IPS-18a (cell line): ENCODE measurements at regions not wholly inside any gene's neighbourhood (a gene's known extent, or its start where the extent isn't known, plus 50 kb on each side); places are given as distances from the start of the nearest gene placed in this dataset.

Experiments used
- H3K27ac ChIP-seq: one replicate; pipeline ENCODE4 v1.5.1; 2013; ENCODE audit warnings: low read length
- H3K27me3 ChIP-seq: one replicate; pipeline ENCODE4 v1.6.1; 2013; ENCODE audit warnings: mild to moderate bottlenecking, low read length; ENCODE audit not compliant: control insufficient read depth, insufficient read depth
- H3K36me3 ChIP-seq: one replicate; pipeline ENCODE4 v1.6.1; 2013; ENCODE audit warnings: low read depth, low read length; ENCODE audit not compliant: control insufficient read depth
- H3K4me1 ChIP-seq: one replicate; pipeline ENCODE4 v1.6.1; 2013; ENCODE audit warnings: low read depth, low read length; ENCODE audit not compliant: control insufficient read depth
- H3K4me3 ChIP-seq: one replicate; pipeline ENCODE4 v1.5.1; 2013; ENCODE audit warnings: low read length
- H3K9ac ChIP-seq: one replicate; pipeline ENCODE4 v1.6.1; 2013; ENCODE audit warnings: mild to moderate bottlenecking, low read length, moderate library complexity
- H3K9me3 ChIP-seq: one replicate; pipeline ENCODE4 v1.6.1; 2013; ENCODE audit warnings: low read depth, low read length; ENCODE audit not compliant: control insufficient read depth

- H3K9me3 ChIP-seq: no peaks in the 10 kb centered on the region
- H3K9ac ChIP-seq: no peak overlapping the region
- no peaks in the 10 kb centered on the region for H3K4me1 ChIP-seq
- H3K36me3 ChIP-seq: no peaks in the 10 kb centered on the region
- H3K4me3 ChIP-seq: no peak overlapping the region
- H3K27me3 ChIP-seq: no peaks in the 10 kb centered on the region
- H3K27ac ChIP-seq: no peak overlapping the region
Measured at GRCh38 chr10:63753808-63754207, 232.6 kb downstream of the REEP3 start.

DNA sequence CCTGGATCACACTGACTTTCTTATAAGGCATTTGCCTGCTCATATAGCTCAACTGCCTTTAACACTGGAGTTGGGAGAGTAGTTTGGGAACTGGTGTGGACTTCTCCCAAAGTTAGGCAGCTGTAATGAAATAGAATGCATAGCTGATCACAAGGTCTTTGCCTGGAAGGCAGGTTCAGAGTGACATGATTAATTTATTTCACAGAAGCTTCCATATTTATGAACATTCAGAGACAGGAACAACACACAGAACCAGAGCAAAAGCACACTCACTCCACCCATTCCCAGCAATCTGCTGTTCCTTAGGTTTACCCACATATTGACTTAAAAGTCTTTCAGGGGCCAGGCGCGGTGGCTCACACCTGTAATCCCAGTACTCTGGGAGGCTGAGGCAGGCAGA is 234.2 kb downstream of the REEP3 start:
- no peaks in the 10 kb centered on the region for H3K4me1 ChIP-seq
- no peaks in the 10 kb centered on the region for H3K36me3 ChIP-seq
- H3K27ac ChIP-seq: no peak overlapping the region
- H3K4me3 ChIP-seq: no peak overlapping the region
- no peaks in the 10 kb centered on the region for H3K9me3 ChIP-seq
- H3K27me3 ChIP-seq: no peaks in the 10 kb centered on the region
- no peak overlapping the region for H3K9ac ChIP-seq

DNA sequence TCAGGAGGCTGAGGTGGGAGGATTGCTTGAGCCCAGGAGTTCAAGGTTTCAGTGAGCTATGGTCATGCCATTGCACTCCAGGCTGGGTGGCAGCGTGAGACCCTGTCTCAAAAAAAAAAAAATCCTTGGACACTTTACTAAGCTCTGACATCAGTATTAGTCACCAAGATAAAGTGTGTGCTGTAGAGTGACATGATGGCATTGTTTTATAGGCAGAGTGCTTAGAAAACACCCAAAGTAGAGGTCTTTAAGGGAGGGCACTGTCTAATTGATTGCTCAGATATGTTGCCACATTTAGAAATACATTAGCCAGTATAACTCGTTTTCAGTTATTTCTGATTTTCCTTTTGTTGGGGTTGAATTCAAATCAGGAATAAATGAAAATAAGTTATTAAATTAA is 235.9 kb downstream of the REEP3 start:
- no peaks in the 10 kb centered on the region for H3K27me3 ChIP-seq
- H3K4me1 ChIP-seq: no peaks in the 10 kb centered on the region
- no peaks in the 10 kb centered on the region for H3K9me3 ChIP-seq
- H3K4me3 ChIP-seq: no peak overlapping the region
- no peak overlapping the region for H3K9ac ChIP-seq
- no peak overlapping the region for H3K27ac ChIP-seq
- H3K36me3 ChIP-seq: no peaks in the 10 kb centered on the region

DNA sequence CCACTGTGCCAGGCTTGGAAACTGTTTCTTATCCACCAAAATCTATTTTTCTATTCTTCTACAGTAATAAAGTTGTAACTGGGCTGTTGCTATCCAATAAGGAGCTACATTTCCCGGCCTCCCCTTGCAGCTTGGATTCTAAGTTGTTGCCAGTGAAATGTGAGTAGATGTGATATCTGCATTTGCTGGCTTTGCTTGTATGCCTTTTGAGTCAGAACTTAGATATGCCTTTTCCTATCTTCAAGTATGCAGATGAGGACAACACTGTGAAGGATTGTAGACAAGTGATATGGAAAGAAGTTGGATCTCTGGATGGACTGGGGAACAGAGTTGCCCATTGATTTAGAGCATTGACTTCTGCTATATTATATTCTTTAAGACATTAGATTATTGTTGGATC is 236.9 kb downstream of the REEP3 start:
- Histone ChIP-seq H3K27ac (no peak overlapping the region), H3K9ac (no peak overlapping the region), H3K36me3 (no peaks in the 10 kb centered on the region), H3K4me3 (no peak overlapping the region), H3K9me3 (no peaks in the 10 kb centered on the region), H3K27me3 (no peaks in the 10 kb centered on the region), H3K4me1 (no peaks in the 10 kb centered on the region)

GRCh38 chr10:63759335-63759734 is 238.1 kb downstream of the REEP3 start:
- Histone ChIP-seq H3K36me3 (no peaks in the 10 kb centered on the region), H3K9me3 (no peaks in the 10 kb centered on the region), H3K27ac (no peak overlapping the region), H3K4me1 (no peaks in the 10 kb centered on the region), H3K9ac (no peak overlapping the region), H3K27me3 (no peaks in the 10 kb centered on the region), H3K4me3 (no peak overlapping the region)

- no peak overlapping the region for H3K27ac ChIP-seq
- H3K4me3 ChIP-seq: no peak overlapping the region
- H3K9ac ChIP-seq: no peak overlapping the region
- H3K36me3 ChIP-seq: no peaks in the 10 kb centered on the region
- no peaks in the 10 kb centered on the region for H3K9me3 ChIP-seq
- no peaks in the 10 kb centered on the region for H3K4me1 ChIP-seq
- no peaks in the 10 kb centered on the region for H3K27me3 ChIP-seq
Measured at GRCh38 chr10:63760034-63760707, 239.0 kb downstream of the REEP3 start.

GRCh38 chr10:63760708-63761047 is 239.5 kb downstream of the REEP3 start:
- Histone ChIP-seq H3K36me3 (no peaks in the 10 kb centered on the region), H3K27ac (no peak overlapping the region), H3K4me3 (no peak overlapping the region), H3K4me1 (no peaks in the 10 kb centered on the region), H3K9ac (no peak overlapping the region), H3K9me3 (no peaks in the 10 kb centered on the region), H3K27me3 (no peaks in the 10 kb centered on the region)

DNA sequence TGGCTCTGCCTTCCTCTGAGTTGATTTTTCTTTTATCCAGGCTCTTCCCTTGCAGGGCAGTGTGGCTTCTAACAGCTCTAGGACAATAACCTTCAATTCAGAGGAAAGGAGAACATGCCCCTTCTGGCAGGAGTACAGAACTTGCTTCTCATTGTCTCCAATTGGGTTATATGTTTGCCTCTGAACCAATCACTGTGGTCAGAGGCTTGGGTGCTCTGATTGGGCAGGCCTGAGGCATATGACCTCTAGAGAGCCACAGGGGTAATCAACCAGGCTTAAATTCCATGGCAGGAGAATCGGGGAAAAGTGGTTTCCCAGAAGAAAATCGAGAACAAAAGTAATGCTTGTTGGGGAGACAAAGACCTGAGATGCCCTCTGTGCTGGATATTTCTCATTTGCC is 240.0 kb downstream of the REEP3 start:
- H3K9me3 ChIP-seq: no peaks in the 10 kb centered on the region
- no peak overlapping the region for H3K9ac ChIP-seq
- no peak overlapping the region for H3K4me3 ChIP-seq
- H3K36me3 ChIP-seq: no peaks in the 10 kb centered on the region
- H3K27me3 ChIP-seq: no peaks in the 10 kb centered on the region
- H3K27ac ChIP-seq: no peak overlapping the region
- H3K4me1 ChIP-seq: no peaks in the 10 kb centered on the region

- Histone ChIP-seq H3K27me3 (no peaks in the 10 kb centered on the region), H3K36me3 (no peaks in the 10 kb centered on the region), H3K9ac (no peak overlapping the region), H3K27ac (no peak overlapping the region), H3K4me1 (no peaks in the 10 kb centered on the region), H3K4me3 (no peak overlapping the region), H3K9me3 (no peaks in the 10 kb centered on the region)
Measured at GRCh38 chr10:63763744-63764143, 242.5 kb downstream of the REEP3 start.

DNA sequence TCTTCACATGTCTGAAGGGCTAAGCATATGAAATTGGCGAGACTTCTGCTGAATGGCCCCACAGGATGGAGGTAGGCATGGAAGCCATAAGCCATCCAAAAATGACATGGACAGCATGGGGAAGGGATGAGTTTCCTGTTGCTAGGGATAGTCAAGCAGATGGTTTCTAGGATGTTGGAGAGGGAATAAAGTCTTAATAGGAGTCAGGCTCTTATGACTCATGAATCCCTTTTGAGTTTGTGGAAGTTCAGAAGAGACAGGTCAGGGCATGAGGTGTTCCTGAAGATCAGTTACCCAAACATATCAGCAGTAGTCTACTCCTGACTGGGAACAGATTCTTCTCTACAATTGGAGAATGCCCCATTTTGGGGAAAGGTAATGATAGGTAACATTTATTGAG is 243.9 kb downstream of the REEP3 start:
- Histone ChIP-seq H3K4me3 (no peak overlapping the region), H3K27ac (no peak overlapping the region), H3K27me3 (no peaks in the 10 kb centered on the region), H3K36me3 (no peaks in the 10 kb centered on the region), H3K4me1 (no peaks in the 10 kb centered on the region), H3K9me3 (no peaks in the 10 kb centered on the region), H3K9ac (no peak overlapping the region)

DNA sequence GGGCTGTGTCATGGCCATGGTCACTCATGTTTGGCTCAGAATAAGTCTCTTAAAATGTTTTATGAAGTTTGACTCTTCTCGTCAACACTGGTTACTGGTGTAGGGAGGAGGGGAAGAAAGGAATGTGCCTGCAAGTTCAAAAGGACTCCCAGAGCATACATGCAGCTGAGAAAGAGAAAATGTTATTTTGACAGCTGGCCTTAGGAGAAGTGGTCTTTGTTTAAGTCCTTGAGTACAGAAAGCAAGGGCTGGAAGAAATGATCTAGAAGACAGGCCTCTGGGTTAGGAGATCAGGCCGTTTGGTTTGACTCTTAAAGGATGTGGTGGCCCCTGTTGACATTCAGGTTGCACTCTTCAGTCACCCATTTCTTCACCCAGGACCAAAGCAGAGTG is 245.5 kb downstream of the REEP3 start:
- Histone ChIP-seq H3K4me1 (no peaks in the 10 kb centered on the region), H3K4me3 (no peak overlapping the region), H3K9ac (no peak overlapping the region), H3K27ac (no peak overlapping the region), H3K9me3 (no peaks in the 10 kb centered on the region), H3K36me3 (no peaks in the 10 kb centered on the region), H3K27me3 (no peaks in the 10 kb centered on the region)

DNA sequence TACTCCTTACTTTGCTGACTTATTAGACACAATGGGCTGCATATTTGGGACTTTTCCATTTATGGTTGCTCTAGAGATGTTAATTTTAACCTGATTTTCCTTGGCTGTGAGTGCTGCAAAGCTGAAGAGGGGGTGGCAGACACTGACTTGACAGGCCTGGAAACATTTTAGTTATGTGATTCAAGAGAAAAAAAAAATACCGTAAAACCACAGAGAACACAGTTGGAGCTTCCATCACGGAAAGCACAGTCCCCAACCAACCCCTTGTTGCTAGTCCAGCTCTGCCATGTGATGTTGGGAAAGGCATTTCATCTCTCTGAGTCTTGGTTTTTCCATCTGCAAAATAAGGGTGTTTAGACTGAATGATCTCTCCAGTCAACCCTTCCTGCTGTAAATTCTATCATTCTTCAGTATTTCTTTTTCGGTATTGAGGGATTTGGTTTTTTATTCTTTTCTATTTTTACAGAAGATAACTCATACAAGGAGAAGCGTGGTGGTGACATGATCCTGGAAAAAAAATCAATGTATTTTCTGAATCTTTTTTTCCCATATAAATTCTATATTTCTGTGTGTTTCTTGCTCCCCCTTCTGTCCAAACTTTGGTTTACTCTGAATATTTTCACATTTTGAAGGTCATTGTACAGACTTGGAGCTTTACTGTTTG is 246.1 kb downstream of the REEP3 start:
- H3K36me3 ChIP-seq: no peaks in the 10 kb centered on the region
- no peaks in the 10 kb centered on the region for H3K4me1 ChIP-seq
- H3K9me3 ChIP-seq: no peaks in the 10 kb centered on the region
- no peak overlapping the region for H3K9ac ChIP-seq
- no peak overlapping the region for H3K27ac ChIP-seq
- no peak overlapping the region for H3K4me3 ChIP-seq
- H3K27me3 ChIP-seq: no peaks in the 10 kb centered on the region
